ENCODE measurements at regions not wholly inside any gene's neighbourhood (a gene's known extent, or its start where the extent isn't known, plus 50 kb on each side); places are given as distances from the start of the nearest gene placed in this dataset.

DNA sequence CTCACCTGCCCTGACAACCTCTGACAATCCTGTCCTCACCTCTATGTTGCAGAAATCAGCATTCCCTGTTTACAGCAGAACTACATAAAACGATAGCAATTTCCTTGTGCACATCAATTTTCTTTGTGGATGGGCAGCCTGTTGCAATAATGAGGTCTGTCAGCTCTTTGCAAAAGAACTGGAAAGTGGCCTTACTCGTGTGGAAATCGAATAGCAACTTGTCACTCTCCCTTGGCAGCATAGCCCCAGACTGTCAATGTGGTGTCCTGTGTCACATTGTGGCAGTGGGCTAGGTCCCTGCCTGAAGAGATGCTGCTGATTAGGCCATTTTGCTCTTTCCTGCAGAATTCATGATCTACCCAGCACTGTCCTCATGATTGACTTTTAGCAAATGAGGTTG is 531.9 kb downstream of the CCDC85A start:
- TF ChIP-seq, protein P1, sequence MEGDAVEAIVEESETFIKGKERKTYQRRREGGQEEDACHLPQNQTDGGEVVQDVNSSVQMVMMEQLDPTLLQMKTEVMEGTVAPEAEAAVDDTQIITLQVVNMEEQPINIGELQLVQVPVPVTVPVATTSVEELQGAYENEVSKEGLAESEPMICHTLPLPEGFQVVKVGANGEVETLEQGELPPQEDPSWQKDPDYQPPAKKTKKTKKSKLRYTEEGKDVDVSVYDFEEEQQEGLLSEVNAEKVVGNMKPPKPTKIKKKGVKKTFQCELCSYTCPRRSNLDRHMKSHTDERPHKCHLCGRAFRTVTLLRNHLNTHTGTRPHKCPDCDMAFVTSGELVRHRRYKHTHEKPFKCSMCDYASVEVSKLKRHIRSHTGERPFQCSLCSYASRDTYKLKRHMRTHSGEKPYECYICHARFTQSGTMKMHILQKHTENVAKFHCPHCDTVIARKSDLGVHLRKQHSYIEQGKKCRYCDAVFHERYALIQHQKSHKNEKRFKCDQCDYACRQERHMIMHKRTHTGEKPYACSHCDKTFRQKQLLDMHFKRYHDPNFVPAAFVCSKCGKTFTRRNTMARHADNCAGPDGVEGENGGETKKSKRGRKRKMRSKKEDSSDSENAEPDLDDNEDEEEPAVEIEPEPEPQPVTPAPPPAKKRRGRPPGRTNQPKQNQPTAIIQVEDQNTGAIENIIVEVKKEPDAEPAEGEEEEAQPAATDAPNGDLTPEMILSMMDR (IDR thresholded peaks at IDR 0.05), result no peak
- no peak for TF ChIP-seq NFIC (IDR thresholded peaks at IDR 0.05; ENCODE audit: borderline replicate concordance)
- no peak for TF ChIP-seq EP300 (IDR thresholded peaks at IDR 0.05; ENCODE audit: borderline replicate concordance in 1 of 2, low read depth in 1 of 2, low read length in 1 of 2)
- TF ChIP-seq CHD2 (IDR thresholded peaks at IDR 0.05; ENCODE audit: low read length, partially characterized antibody), result no peak
- no peak for TF ChIP-seq MXI1 (IDR thresholded peaks at IDR 0.05; ENCODE audit: low read depth, low read length)
- TF ChIP-seq ELF1 (IDR thresholded peaks at IDR 0.05), result no peak
- TF ChIP-seq YY1 (IDR thresholded peaks at IDR 0.05; ENCODE audit: low read depth), result no peak
- TF ChIP-seq, protein P2, sequence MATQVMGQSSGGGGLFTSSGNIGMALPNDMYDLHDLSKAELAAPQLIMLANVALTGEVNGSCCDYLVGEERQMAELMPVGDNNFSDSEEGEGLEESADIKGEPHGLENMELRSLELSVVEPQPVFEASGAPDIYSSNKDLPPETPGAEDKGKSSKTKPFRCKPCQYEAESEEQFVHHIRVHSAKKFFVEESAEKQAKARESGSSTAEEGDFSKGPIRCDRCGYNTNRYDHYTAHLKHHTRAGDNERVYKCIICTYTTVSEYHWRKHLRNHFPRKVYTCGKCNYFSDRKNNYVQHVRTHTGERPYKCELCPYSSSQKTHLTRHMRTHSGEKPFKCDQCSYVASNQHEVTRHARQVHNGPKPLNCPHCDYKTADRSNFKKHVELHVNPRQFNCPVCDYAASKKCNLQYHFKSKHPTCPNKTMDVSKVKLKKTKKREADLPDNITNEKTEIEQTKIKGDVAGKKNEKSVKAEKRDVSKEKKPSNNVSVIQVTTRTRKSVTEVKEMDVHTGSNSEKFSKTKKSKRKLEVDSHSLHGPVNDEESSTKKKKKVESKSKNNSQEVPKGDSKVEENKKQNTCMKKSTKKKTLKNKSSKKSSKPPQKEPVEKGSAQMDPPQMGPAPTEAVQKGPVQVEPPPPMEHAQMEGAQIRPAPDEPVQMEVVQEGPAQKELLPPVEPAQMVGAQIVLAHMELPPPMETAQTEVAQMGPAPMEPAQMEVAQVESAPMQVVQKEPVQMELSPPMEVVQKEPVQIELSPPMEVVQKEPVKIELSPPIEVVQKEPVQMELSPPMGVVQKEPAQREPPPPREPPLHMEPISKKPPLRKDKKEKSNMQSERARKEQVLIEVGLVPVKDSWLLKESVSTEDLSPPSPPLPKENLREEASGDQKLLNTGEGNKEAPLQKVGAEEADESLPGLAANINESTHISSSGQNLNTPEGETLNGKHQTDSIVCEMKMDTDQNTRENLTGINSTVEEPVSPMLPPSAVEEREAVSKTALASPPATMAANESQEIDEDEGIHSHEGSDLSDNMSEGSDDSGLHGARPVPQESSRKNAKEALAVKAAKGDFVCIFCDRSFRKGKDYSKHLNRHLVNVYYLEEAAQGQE (IDR thresholded peaks at IDR 0.05; ENCODE audit: low read depth, low read length), result no peak
